ENCODE measurements at regions not wholly inside any gene's neighbourhood (a gene's known extent, or its start where the extent isn't known, plus 50 kb on each side); places are given as distances from the start of the nearest gene placed in this dataset.

- Histone ChIP-seq H3K4me3 (no peak overlapping the region), H3K9me3 (no peaks in the 10 kb centered on the region), H3K27ac (no peak overlapping the region), H3K36me3 (no peaks in the 10 kb centered on the region), H3K27me3 (ENCODE audit: low read depth) (no peaks in the 10 kb centered on the region), H3K4me1 (no peaks in the 10 kb centered on the region)
- intact Hi-C loops (cut with DNase I), result no loop called here
- DNase-seq (no peak), ATAC-seq (no peak)
- no peak for TF ChIP-seq CTCF (IDR thresholded peaks at IDR 0.05)
Observed at GRCh38 chr4:156623376-156623775, 348.2 kb downstream of the PDGFC start.

GRCh38 chr4:156620786-156621185 is 350.8 kb downstream of the PDGFC start:
- intact Hi-C loops (cut with DNase I), result no loop called here
- ATAC-seq, result no peak

DNA sequence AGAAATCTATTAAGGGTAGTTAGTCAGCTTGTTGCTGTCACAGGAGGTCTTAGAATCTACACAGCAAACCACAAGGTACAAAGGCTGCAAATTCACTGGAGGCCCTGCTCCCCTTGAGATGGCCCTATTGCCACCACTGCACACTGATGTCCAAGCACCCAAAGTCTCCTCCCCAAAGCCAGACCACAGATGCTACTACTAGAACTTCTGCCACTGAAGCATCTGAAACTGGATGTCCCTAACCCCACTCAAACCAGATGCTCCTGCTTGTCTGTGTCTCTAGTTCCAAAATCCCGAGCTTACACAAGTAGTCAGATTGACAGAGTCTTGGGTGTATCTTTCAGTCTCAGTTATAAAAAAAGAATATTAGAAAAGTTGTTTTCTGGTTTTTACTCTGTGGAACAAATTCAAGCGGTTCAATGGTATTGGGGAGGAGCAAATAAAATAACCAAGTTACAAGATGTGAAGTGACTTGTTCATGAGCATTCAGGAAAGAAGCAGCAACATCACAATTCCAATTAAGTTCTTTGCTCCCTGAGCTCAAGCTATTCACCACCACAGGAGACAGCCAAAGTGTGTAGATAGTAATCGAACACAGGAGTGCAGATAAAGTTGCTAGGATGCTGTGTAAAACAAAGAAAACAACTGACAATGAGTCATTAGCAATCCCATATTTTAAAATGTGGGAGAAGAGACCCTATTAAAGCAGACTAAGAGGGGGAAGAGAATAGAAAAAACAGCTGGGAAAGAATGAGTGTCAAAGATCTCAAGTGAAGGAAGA is 352.3 kb downstream of the PDGFC start:
- H3K27ac ChIP-seq, result no peak overlapping the region
- H3K4me1 ChIP-seq, result no peaks in the 10 kb centered on the region
- H3K36me3 ChIP-seq, result no peaks in the 10 kb centered on the region
- H3K9me3 ChIP-seq, result no peaks in the 10 kb centered on the region
- no peaks in the 10 kb centered on the region for H3K27me3 ChIP-seq (ENCODE audit: low read depth)
- no peak for DNase-seq
- no peak overlapping the region for H3K4me3 ChIP-seq
- no peak for TF ChIP-seq CTCF (IDR thresholded peaks at IDR 0.05)
- intact Hi-C loops (cut with DNase I), result no loop called here
- ATAC-seq, result no peak

More at GRCh38 chr4:156620786-156621185, 350.8 kb downstream of the PDGFC start:
- Histone ChIP-seq H3K36me3 (no peaks in the 10 kb centered on the region), H3K27ac (no peak overlapping the region), H3K4me1 (no peaks in the 10 kb centered on the region), H3K4me3 (no peak overlapping the region), H3K9me3 (no peaks in the 10 kb centered on the region), H3K27me3 (ENCODE audit: low read depth) (no peaks in the 10 kb centered on the region)
- TF ChIP-seq CTCF (IDR thresholded peaks at IDR 0.05), result no peak
- no peak for DNase-seq

GRCh38 chr4:156615066-156615531 is 356.5 kb downstream of the PDGFC start:
- ATAC-seq (peak; percentile 29 to 40), DNase-seq (no peak)
- Histone ChIP-seq H3K4me1 (no peaks in the 10 kb centered on the region), H3K9me3 (no peaks in the 10 kb centered on the region), H3K27ac (no peak overlapping the region), H3K36me3 (no peaks in the 10 kb centered on the region), H3K27me3 (ENCODE audit: low read depth) (no peaks in the 10 kb centered on the region), H3K4me3 (no peak overlapping the region)
- no peak for TF ChIP-seq CTCF (IDR thresholded peaks at IDR 0.05)
- intact Hi-C loops (cut with DNase I), result no loop called here

DNA sequence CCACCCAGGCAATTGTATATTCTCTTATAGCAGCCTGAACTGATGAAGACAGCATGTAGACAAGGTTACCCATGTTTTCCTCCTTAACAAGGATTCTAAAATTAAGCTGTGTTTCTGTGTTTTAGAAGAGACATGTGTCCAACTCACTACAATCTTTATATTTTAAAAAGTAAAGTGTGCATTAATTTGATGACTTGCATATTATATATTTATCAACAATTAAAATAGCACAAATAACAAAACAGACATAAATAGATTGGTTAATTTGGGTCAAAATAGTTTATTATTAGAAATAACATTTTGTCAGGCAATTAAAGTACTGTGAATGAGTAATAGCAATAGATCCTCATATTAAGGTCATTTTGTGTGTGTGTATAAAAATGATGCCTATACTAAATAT is 357.1 kb downstream of the PDGFC start:
- H3K9me3 ChIP-seq, result no peaks in the 10 kb centered on the region
- intact Hi-C loops (cut with DNase I), result no loop called here
- no peak for TF ChIP-seq CTCF (IDR thresholded peaks at IDR 0.05)
- no peak for ATAC-seq
- DNase-seq, result no peak
- H3K27me3 ChIP-seq (ENCODE audit: low read depth), result no peaks in the 10 kb centered on the region
- H3K27ac ChIP-seq, result no peak overlapping the region
- H3K36me3 ChIP-seq, result no peaks in the 10 kb centered on the region
- no peaks in the 10 kb centered on the region for H3K4me1 ChIP-seq
- H3K4me3 ChIP-seq, result no peak overlapping the region
